Hematopoietic multipotent progenitor cell treated with erythropoietin and hydrocortisone succinate and interleukin-3 and kit ligand, for 15 days (in vitro differentiated cells): ENCODE measurements at regions not wholly inside any gene's neighbourhood (a gene's known extent, or its start where the extent isn't known, plus 50 kb on each side); places are given as distances from the start of the nearest gene placed in this dataset.

Source experiments
- DNase-seq: peaks from one replicate; pipeline ENCODE4 v3.0.0-alpha.2; 2015; ENCODE audit warnings: low spot score

DNA sequence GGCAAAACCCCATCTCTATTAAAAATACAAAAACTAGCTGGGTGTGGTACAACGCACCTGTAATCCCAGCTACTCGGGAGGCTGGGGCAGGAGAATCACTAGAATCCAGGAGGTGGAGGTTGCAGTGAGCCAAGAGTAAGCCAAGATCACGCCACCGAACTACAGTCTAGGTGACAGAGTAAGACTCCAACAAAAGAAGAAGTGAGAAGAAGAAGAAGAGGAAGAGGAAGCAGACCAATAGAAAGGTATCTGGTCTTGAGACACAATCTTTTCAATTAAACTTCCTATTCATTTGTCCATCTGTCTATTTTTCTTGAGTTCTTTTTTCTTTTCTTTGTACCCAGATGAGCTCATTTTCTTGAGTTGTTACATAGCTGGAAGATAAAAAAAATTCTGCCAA, 55.7 kb upstream of the ACADM start:
- DNase-seq: no peak

DNA sequence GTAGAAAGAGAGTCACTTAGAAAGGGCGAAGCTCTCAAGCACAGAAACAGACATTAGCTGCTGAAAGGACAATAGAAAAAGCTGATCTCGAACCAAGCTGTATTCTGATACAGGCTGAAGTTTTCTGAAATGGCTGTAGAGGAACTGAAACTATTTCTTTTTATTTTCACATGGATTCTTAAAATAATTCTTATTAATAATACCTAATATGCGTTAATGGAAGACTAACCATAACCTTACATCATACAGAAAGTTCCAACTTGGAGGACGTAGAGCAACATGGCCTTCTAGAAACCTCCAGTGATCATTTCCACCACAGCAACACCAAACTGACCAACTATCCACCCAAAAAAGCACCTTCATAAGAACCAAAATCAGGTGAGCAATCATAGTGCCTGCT, 52.8 kb upstream of the ACADM start:
- no peak for DNase-seq

DNA sequence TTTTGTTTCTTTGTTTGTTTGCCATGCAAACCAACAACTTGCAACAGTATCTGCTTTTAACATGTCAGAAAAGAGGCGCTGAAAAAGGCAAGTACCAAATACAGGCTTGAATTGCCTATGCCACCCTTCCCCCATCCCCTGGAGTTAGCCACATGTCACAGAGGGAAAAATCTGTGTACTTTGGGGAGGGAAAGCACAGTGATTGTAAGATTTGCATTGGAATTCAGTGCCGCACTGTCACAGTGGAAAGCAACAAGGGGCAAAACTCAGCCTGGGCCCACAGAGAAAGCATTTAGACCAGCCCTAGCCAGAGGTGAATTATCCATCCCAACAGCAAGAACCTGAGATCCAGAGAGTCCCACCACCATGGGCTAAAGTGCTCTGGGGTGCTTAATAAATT, 52.4 kb upstream of the ACADM start:
- no peak for DNase-seq

- DNase-seq: peak; percentile 21
Observed at GRCh38 chr1:75672528-75673393, 51.7 kb upstream of the ACADM start.

DNA sequence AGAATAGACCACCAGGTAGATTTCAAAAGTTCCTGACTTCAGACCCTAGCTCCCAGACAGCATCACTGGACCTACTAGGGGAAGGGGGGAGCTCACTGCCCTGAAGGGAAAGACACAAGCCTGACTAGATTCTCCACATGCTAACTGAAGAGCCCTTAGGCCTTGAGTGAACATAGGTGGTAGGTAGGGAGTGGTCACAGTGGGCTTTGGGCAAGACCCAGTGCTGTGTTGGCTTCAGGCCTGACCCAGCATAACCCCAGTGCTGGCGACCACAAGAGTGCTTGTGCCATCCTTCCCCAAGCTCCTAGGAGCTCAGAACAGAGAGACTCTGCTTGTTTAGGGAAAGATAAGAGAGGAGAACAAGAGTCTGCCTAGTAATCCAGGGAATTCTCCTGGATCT, 51.1 kb upstream of the ACADM start:
- no peak for DNase-seq

DNA sequence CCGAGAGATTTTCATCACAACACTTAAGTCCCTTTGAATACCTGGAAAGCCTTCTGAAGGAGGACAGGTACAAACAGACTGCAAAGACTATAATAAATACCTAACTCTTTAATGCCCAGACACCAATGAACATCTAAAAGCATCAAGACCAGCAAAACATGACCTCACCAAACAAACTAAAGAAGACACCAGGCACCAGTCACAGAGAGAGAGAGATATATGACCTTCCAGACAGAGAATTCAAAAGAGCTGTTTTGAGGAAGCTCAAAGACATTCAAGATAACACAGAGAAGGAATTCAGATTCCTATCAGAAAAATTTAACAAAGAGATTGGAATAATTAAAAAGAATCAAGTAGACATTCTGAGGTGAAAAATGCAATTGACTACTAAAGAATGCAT, 50.6 kb upstream of the ACADM start:
- no peak for DNase-seq
